HG03460 (cell line): ENCODE measurements at regions not wholly inside any gene's neighbourhood (a gene's known extent, or its start where the extent isn't known, plus 50 kb on each side); places are given as distances from the start of the nearest gene placed in this dataset.

Experiments
- ATAC-seq: cut with Tn5 transposase; IDR thresholded peaks from one replicate; pipeline ENCODE4 v1.9.1; 2021; ENCODE audit not compliant: unreplicated experiment

DNA sequence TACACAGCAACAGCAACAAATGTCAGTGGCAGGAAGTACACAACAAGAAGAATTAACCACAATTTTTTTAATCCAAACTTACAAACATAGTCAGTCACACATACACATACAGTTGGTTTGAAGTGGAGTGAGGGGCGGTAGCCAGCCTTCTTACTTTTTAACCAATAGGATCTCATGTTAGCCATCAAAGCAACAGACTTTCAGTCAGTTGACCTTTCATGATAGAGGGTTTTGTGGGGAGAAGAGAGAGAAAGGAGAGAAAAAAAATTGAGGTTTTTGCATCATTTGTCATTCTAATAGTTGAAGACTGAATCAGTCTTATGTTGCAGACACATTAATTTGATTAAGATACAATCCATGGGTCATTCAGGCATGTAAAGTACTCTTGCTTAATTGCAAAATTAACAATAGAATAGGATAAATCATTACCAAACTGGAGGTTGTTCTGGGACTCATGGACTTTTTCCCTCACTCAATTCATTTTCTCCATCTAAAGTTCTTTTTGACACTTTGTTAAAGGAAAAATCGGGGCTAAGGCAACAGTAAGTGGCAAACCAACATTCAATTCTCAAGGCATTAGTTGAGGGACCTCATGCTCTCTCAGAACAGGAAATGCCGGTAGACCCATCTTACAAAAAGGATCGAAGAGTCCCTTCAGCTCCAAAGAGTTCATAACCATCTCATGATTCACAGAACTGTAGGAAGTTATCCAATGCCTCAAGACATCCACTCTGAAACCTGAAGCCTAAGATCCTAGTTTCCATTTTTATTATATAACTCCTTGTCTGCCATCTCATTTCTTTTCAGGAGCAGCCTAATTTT lies 159.5 kb upstream of the LPP start:
- ATAC-seq = no peak

GRCh38 chr3:187995043-187995400 lies 158.9 kb upstream of the LPP start:
- ATAC-seq = no peak

DNA sequence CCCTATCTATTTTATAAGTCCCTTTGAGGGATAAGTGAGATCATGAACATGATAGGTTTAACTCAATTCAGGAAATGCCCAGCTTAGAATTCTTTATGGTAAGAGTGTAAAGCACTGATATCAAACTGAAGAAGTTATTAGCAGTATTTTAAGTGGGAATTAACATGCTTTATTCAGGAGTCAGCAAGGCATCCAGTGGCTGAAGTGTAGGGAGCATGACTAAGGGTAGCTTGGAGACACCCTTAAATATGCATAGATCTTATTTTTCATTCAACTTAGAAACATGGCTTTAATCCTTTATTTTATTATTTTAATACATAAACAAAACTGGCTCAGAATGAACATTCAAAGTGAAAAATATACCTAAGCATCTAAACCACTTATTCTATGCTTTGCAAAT lies 158.3 kb upstream of the LPP start:
- ATAC-seq = no peak

DNA sequence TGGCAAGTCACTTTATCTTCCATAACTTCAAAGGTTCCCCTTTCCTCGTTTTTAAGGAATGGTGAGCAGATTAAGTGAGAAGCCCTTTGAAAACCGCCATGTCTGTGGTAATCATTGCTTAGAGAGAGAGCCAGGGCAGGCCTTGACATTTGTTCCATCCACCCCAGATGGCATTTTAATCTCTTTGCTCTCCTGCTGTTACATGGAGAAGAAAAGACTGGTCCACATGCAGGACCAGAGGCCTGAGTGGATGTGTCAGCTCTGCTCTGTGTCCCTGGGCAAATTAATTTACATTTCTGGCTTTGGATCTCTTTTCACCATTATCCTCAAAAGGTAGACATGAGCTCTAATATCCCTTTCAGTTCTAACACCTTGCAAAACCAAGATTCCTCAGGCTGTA lies 157.3 kb upstream of the LPP start:
- ATAC-seq = no peak

- no peak for ATAC-seq
These were observed 156.5 kb upstream of the LPP start for GRCh38 chr3:187997490-187997889.

- no peak for ATAC-seq
These were observed 155.9 kb upstream of the LPP start for GRCh38 chr3:187997946-187998561.

DNA sequence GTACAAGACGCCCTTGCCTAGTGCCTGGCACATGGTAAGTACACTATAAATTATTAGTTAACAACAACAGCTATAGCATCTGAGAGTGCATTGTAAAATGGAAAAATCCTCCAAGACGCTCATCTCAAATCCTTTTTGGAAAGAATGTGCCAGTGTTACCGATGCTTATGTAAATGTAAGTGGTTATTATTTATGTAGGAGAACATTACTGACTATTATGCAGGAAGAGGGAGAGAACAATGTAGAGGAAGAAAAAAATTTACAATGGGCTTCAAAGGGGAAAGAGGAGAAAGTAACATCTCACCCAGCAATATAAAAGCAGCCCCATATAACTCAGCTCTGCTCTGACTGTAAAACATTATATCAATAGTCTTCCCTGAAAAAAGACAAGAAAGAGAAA lies 155.3 kb upstream of the LPP start:
- no peak for ATAC-seq

GRCh38 chr3:187999821-188000220 lies 154.1 kb upstream of the LPP start:
- no peak for ATAC-seq

GRCh38 chr3:188000361-188000861 lies 153.5 kb upstream of the LPP start:
- ATAC-seq = no peak

DNA sequence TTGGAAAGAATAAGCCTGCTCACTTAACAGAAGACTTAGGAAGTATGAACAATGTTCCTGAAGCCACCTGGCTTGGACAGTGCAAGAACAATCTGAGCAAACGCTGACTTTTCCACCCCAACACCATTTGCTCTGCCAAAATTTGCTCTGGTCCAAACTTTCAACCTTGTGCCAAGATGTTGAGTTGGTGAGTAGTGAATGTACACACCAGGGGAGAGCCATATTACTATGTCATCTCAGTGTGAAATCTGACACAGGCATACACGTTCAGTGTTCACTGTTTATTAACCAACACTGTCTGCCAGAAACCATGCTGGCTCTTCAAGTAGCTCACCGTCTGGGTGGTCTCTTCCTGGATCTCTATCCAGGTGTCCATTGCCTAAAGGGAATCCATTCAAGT lies 152.9 kb upstream of the LPP start:
- ATAC-seq = no peak

DNA sequence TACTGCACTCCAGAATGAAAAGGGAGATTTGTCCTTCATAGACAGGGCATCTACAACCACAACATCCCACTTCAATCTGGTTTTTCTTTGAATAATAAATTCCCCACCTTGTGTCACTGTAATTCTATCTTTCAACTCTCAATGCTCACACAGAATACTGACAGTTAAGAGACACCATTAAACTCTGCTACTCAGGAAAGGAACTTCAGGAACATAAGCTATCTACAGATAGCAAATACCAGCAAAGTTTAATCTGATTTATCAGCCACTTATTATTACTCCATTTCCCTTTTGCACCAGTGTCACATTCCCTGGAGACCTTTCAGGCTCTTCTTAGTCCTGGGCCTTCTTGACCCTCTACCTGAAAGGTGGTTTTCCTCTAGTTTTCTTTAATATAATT lies 152.0 kb upstream of the LPP start:
- no peak for ATAC-seq

GRCh38 chr3:188002626-188003138 lies 151.3 kb upstream of the LPP start:
- ATAC-seq = no peak

DNA sequence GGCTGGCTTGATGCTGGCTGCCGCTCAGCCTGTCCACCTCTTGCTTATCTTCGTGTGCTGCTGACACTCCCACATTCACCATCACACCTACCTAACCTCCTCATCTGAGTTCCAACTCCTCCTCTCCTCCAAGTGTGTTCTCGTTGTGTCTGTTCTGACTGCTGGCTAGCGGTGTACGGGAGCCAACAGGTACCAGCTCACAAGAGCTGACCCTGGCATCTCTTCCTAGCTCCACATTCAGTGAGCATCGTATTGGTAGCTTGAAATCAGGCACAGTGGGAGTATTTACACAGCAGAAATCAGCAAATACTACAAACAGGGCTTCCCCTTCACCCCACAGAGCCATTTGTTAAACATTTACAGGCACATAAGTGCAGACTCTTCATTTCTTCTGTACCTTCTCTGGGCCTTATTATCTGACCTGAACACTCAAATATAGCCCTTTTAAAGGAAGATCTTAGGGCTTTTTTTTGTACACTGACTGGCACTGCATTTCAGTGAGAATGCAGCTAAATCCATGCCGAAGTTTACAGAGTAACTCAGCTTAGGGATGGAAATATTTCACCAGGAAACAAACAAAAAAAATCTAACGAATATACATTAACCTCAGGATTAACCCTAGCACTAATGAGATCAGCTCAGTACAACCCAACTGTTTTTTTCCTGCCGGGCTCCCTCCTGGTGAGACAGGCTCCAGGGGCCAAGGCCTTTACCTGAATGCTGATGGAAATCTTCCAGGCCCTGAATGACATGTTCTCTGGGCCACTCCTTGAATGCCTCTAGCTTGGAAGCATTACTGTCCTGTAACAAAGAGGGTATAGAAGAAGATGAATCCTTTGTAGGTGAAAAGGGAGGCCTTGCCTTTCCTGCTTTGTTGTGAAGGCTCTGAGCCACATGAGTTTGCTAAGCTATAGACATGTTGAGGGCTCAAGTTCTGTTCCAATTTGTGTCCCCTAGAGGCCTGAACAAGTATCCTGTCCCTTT lies 150.5 kb upstream of the LPP start:
- no peak for ATAC-seq

DNA sequence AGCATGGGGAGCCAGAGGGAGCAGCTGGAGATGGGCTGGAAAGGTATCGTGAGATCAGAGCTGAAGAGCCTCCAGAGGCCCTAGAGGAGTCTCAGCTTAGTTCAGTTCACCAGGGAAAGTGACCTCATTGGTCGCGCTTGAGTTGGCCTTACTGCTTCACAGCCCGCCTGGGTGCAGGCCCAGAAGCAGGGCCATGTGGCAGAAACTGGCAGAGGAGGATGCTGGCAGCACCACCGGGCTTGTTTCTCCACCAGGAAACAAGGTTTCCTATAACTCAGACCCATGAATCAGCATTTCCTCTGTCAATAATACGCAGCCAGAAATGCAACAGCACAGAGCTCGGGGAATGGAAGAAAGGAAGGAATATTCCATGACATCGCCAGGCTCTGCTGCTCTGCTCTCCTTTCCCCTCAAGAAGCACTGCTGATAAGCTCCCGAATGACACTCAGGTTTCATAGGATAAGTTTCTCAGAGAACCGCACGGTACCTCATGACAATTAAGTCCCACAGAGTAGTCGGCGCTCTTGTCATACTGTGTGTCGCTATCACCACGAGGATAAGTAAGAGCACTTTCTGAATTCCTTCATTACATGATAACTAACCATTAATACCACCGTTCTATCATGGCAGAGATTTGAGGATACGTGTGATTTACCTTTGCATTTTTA lies 147.1 kb upstream of the LPP start:
- ATAC-seq = no peak

DNA sequence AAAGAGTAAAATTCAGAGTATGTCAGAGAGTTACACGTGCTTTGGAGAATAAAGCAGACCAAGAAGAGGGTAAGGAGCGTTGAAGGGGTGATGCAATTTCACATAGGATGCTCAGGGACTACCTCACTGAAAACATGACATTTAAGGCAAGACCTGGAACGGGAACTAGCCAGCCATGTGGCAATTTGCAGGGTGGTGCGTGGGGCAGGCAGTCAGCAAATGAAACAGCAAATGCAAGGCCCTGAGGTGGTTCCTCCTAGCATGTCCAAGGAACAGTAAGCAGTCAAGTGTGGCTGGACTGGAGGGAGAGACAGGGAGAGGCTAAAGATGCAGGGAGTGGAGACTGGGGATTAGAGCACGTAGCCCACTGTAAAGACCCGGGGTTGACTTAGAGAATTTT lies 146.1 kb upstream of the LPP start:
- no peak for ATAC-seq

DNA sequence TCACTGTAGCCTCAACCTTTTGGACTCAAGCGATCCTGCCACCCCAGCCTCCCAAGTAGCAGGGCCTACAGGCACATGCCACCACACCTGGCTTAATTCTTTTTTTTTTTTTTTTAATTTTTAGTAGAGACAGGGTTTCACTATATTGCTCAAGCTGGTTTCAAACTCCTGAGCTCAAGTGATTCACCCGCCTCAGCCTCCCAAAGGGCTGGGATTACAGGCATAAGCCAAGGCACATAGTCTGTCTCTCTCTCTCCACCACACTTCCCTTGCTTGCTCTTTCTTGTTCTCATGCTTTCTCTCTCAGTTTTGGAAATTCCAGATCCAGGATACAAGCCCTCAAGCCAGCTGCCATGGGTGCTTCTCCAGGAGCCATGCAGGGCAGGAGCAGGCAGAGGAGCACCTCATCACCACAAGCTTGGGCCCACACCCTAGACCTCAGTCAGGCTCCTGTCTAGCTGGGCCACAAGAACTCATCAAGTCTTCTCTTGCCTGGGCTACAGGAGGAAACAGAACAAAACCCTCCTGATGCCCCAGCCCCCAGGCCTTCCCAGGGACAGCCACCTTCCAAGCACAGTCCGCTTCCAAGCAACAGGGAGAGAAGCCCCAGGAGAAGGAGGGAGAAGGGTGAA lies 145.3 kb upstream of the LPP start:
- no peak for ATAC-seq

GRCh38 chr3:188010478-188010877 lies 143.5 kb upstream of the LPP start:
- ATAC-seq = no peak

- no peak for ATAC-seq
These were observed 134.2 kb upstream of the LPP start for GRCh38 chr3:188019727-188020126.

DNA sequence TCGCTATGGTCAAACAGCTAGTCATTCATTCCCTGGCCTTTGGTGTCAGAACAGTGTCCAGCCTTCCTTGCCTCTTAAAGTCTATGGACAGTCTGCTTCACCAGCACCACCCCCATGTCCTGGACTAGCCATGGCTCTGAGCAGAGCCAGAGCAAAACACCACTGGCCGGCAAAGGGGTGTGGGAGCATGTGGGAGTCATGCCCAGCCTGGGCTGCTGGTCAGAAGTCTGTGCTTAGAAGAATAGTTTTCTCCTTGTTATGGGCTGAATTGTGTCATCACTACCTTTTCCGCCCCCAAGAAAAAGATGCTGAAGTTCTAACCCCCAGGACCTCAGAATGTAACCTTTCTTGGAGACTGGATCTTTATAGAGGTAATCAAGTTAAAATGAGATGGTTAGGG lies 132.9 kb upstream of the LPP start:
- no peak for ATAC-seq

DNA sequence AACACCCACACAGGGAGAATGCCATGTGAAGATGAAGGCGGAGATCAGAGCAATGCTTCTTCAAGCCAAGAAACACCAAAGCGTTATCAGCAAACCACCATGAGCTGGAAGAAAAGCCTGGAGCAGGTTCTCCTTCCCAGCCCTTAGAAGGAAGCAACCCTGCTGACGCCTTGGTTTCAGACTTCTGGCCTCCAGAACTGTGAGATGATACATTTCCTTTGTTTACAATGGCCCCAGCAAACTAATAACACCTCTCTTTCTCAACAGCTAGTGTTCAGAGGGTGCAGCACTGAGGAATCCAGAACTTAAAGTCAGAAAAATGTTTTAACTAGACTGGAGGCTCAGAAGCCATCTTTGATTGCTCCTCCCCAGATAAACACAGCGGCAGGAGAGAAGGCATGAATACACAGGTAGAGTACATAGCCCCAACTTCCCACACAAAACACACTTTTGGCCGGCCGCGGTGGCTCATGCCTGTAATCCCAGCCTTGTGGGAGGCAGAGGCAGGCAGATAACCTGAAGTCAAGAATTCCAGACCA lies 132.4 kb upstream of the LPP start:
- no peak for ATAC-seq
